HepG2 (cell line): ENCODE measurements at regions not wholly inside any gene's neighbourhood (a gene's known extent, or its start where the extent isn't known, plus 50 kb on each side); places are given as distances from the start of the nearest gene placed in this dataset.

Source experiments
- ATAC-seq: fragments of 200-7000 bp; cut with Tn5 transposase; 3 replicates; pipeline ENCODE4 v1.9.1; 2020; ENCODE audit warnings: mild to moderate bottlenecking, moderate library complexity
- BruUV-seq: library from RNA; stranded (reverse); fragments of 400-500 nt; replicated peaks from 2 replicates; lab custom pipeline; 2021; lab: Mats Ljungman, UMichigan
- CTCF ChIA-PET: fragments of 300-600 bp; formaldehyde crosslinking; extraction: SDS; loops from one replicate; lab custom pipeline; 2021; ENCODE audit warnings: low total read pairs, inconsistent platforms, low intra/inter-chr PET ratio; lab: Yijun Ruan, JAX
- POLR2A ChIA-PET: fragments of 350-600 bp; sonication (Branson Sonifier 250); formaldehyde crosslinking; loops from one replicate; lab custom pipeline; 2020; ENCODE audit warnings: antibody characterized with exemption, inconsistent platforms; lab: Yijun Ruan, JAX
- DNase-seq: peaks from one replicate; pipeline ENCODE4 v3.0.0-alpha.2; 2015; ENCODE audit warnings: low spot score
- FAIRE-seq: peaks from 3 replicates; lab custom pipeline; 2011; peaks lifted over from hg19 to GRCh38; lab: Jason Lieb, UNC
- H2AFZ ChIP-seq: one replicate; pipeline ENCODE4 v1.6.1; 2011; ENCODE audit warnings: low read length, inconsistent platforms
- H3K27ac ChIP-seq: fragments of 300-600 bp; 3 replicates; pipeline ENCODE4 v1.8.0; 2011; ENCODE audit warnings: mixed run types, mild to moderate bottlenecking, mixed read lengths, low read length, inconsistent platforms; ENCODE audit not compliant: insufficient read depth; ENCODE audit errors: extremely low read length
- H3K27me3 ChIP-seq, 2 experiments: fragments of 200-600 bp in 1 of 2; 2 replicates in 1 of 2; 3 replicates in 1 of 2; pipeline versions ENCODE4 v1.6.0 to v1.8.0; 2011; ENCODE audit warnings: low read length in 2 of 2, mild to moderate bottlenecking in 2 of 2, moderate library complexity in 2 of 2, inconsistent platforms in 1 of 2; ENCODE audit not compliant: insufficient read depth in 2 of 2, control insufficient read depth in 1 of 2
- H3K36me3 ChIP-seq, 2 experiments: fragments of 200-600 bp in 1 of 2; replicated peaks in 1 of 2; 2 replicates in 1 of 2; 3 replicates in 1 of 2; pipeline versions ENCODE4 v1.5.1 to v1.8.0; 2011; ENCODE audit warnings: low read length in 2 of 2, inconsistent platforms in 1 of 2; ENCODE audit not compliant: insufficient read depth in 2 of 2, control insufficient read depth in 1 of 2
- H3K4me1 ChIP-seq: 2 replicates; pipeline ENCODE4 v1.5.1; 2012; ENCODE audit warnings: low read length, inconsistent platforms; ENCODE audit not compliant: insufficient read depth
- H3K4me2 ChIP-seq: 2 replicates; pipeline ENCODE4 v1.6.0; 2011; ENCODE audit warnings: low read depth, low read length, inconsistent platforms
- H3K4me3 ChIP-seq, 3 experiments: fragments of 200-600 bp in 1 of 3; sonication (generic), shearing (Covaris generic) in 1 of 3; replicated peaks in 1 of 3; 2 replicates each; pipeline ENCODE4 v1.5.1; 2011 to 2016; ENCODE audit warnings: low read length in 3 of 3, inconsistent platforms in 2 of 3, low read depth in 2 of 3, mild to moderate bottlenecking in 2 of 3, control low read depth in 1 of 3, mixed read lengths in 1 of 3; ENCODE audit not compliant: insufficient read depth in 1 of 3
- H3K79me2 ChIP-seq: one replicate; pipeline ENCODE4 v1.6.1; 2011; ENCODE audit warnings: low read length, inconsistent platforms; ENCODE audit not compliant: insufficient read depth
- H3K9ac ChIP-seq: 2 replicates; pipeline ENCODE4 v1.6.0; 2011; ENCODE audit warnings: mild to moderate bottlenecking, low read depth, low read length, inconsistent platforms; ENCODE audit not compliant: insufficient read depth
- H3K9me3 ChIP-seq: 2 replicates; pipeline ENCODE4 v1.5.1; 2012; ENCODE audit warnings: mild to moderate bottlenecking, low read length
- H4K20me1 ChIP-seq: 2 replicates; pipeline ENCODE4 v1.6.0; 2011; ENCODE audit warnings: inconsistent platforms, mild to moderate bottlenecking, low read length, moderate library complexity; ENCODE audit not compliant: insufficient read depth
- PTBP1 ChIP-seq: fragments of 200-400 bp; formaldehyde crosslinking; IDR thresholded peaks from 2 replicates; pipeline ENCODE4 v1.6.1; 2018; ENCODE audit warnings: low read length, low read depth; ENCODE audit not compliant: poor library complexity, severe bottlenecking
- RBFOX2 ChIP-seq: fragments of 200-400 bp; formaldehyde crosslinking; IDR thresholded peaks from 2 replicates; pipeline ENCODE4 v1.6.1; 2017; ENCODE audit warnings: low read depth, mild to moderate bottlenecking, low read length
- ZNF180 ChIP-seq: sonication (generic); formaldehyde crosslinking; IDR thresholded peaks from 2 replicates; pipeline ENCODE4 v1.4.0; 2020; ENCODE audit warnings: low read depth, missing genetic modification reagents, borderline replicate concordance
- ZNF251 ChIP-seq: sonication (generic); formaldehyde crosslinking; IDR thresholded peaks from 2 replicates; pipeline ENCODE4 v1.9.0; 2021; ENCODE audit warnings: mild to moderate bottlenecking, missing genetic modification reagents
- ZNF572 ChIP-seq: sonication (generic); formaldehyde crosslinking; IDR thresholded peaks from 2 replicates; pipeline ENCODE4 v1.5.1; 2020; ENCODE audit warnings: mild to moderate bottlenecking, missing genetic modification reagents
- WGBS: methylation state at CpG from one replicate; pipeline ENCODE4 v1.1.6; 2017; ENCODE audit warnings: low lambda C conversion rate; 5-methylcytosine and 5-hydroxymethylcytosine counted together
- in situ Hi-C: cut with HindIII; loops from 2 replicates; pipeline ENCODE4 v1.10.0; 2017; ENCODE audit warnings: low pct_unique_long_range_greater_than_20kb; ENCODE audit not compliant: extremely low pct_ligation_motif_present
- intact Hi-C: fragments of 100-400 bp; cut with micrococcal nuclease; formaldehyde crosslinking; loops from one replicate; pipeline ENCODE4 v1.10.0; 2022; ENCODE audit not compliant: unreplicated experiment

- no peaks in the 10 kb centered on the region for H3K27me3 ChIP-seq
- H3K27ac ChIP-seq, result no peak overlapping the region
- 3% methylated on average over 2 of the region's 2 CpGs for WGBS
- H2AFZ ChIP-seq, result no peak overlapping the region
- H3K9me3 ChIP-seq, result peaks cover 16% of the 10 kb centered on the region
- no TSS peak for BruUV-seq
- no peak overlapping the region for H3K9ac ChIP-seq
- in situ Hi-C loops (no loop called here), intact Hi-C loops (no loop called here)
- TF ChIP-seq PTBP1 (no peak), ZNF572 (CRISPR knock-in tag) (no peak), ZNF251 (CRISPR knock-in tag) (no peak), RBFOX2 (no peak)
- POLR2A ChIA-PET, result no interaction called here
- H3K79me2 ChIP-seq, result no peaks in the 10 kb centered on the region
- FAIRE-seq (no peak), DNase-seq (no peak), ATAC-seq (no peak)
- no peak overlapping the region for H3K4me2 ChIP-seq
- H3K4me3 ChIP-seq, result no peak overlapping the region
- H3K4me1 ChIP-seq, result no peaks in the 10 kb centered on the region
- CTCF ChIA-PET, result no interaction called here
- H3K36me3 ChIP-seq, result no peaks in the 10 kb centered on the region
- H4K20me1 ChIP-seq, result no peaks in the 10 kb centered on the region
Measured at GRCh38 chr12:82047446-82047845, 288.3 kb upstream of the PPFIA2 start.

DNA sequence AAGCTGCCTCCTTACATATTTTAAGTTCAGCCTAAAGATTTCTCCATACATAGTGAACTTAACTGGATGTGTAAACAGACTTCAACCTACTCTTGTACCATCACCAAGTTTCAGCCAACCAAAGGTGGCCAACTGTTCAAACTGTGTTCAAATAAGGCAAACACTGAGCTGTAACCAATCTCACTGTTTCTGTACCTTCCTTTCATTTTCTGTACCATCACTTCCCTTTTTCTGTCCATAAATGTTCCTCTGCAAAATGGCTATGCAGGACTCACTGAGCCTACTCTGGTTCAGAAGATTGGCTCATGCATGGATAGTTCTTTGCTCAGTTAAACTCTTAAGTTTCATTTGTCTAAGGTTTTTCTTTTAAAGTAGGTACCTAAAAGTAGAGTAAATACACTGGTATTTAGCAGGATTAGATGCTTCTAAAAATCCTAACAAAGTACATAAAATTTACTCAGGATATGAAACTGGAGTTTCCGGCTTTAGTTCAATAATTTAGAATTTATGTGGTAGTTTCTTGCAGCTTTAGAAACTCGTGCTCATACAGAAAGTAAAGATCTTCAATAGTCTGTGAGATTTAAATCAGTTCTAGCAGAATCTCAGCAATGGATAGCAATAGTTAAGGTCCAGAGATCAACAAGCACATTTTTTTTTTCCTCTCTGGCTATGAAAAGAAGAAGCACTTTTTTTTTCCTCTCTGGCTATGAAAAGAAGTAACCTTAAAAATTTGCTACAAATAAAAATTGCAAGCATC, 282.0 kb upstream of the PPFIA2 start:
- H3K27me3 ChIP-seq, result no peaks in the 10 kb centered on the region
- no peak overlapping the region for H2AFZ ChIP-seq
- no peaks in the 10 kb centered on the region for H3K36me3 ChIP-seq
- in situ Hi-C loops, result no loop called here
- H4K20me1 ChIP-seq, result no peaks in the 10 kb centered on the region
- intact Hi-C loops, result no loop called here
- ChIA-PET CTCF (no interaction called here), POLR2A (no interaction called here)
- WGBS, result 21% methylated on average over 2 of the region's 2 CpGs
- no peak for FAIRE-seq
- no peak for DNase-seq
- peaks cover 30% of the 10 kb centered on the region for H3K9me3 ChIP-seq
- H3K79me2 ChIP-seq, result no peaks in the 10 kb centered on the region
- H3K27ac ChIP-seq, result no peak overlapping the region
- H3K9ac ChIP-seq, result no peak overlapping the region
- H3K4me1 ChIP-seq, result no peaks in the 10 kb centered on the region
- TF ChIP-seq ZNF180 (CRISPR knock-in tag), result no peak
- TF ChIP-seq, all 625 proteins: peak for 0
- no peak overlapping the region for H3K4me2 ChIP-seq
- no peak overlapping the region for H3K4me3 ChIP-seq
- no peak for ATAC-seq
- no TSS peak for BruUV-seq
